IPS-18c (cell line): ENCODE measurements at regions not wholly inside any gene's neighbourhood (a gene's known extent, or its start where the extent isn't known, plus 50 kb on each side); places are given as distances from the start of the nearest gene placed in this dataset.
A peak's percentile ranks its signal among the peaks of the same experiment; 100 is the strongest.

Experiments
- H3K4me3 ChIP-seq: 2 replicates; pipeline ENCODE4 v1.7.0; 2013; ENCODE audit warnings: low read depth, mild to moderate bottlenecking, low read length, moderate library complexity; ENCODE audit not compliant: insufficient read depth
- H3K9me3 ChIP-seq: one replicate; pipeline ENCODE4 v1.6.1; 2013; ENCODE audit warnings: mild to moderate bottlenecking, low read length, moderate library complexity; ENCODE audit not compliant: control insufficient read depth, insufficient read depth

GRCh38 chr12:16136219-16136988 is 141.1 kb downstream of the SLC15A5 start:
- no peak overlapping the region for H3K4me3 ChIP-seq
- H3K9me3 ChIP-seq: no peaks in the 10 kb centered on the region

- H3K9me3 ChIP-seq: no peaks in the 10 kb centered on the region
- H3K4me3 ChIP-seq: no peak overlapping the region
Observed at GRCh38 chr12:16135323-16135722, 142.2 kb downstream of the SLC15A5 start.

- Histone ChIP-seq H3K4me3 (no peak overlapping the region), H3K9me3 (no peaks in the 10 kb centered on the region)
Observed at GRCh38 chr12:16130343-16130742, 147.1 kb downstream of the SLC15A5 start.

- Histone ChIP-seq H3K4me3 (no peak overlapping the region), H3K9me3 (no peaks in the 10 kb centered on the region)
Observed at GRCh38 chr12:16121953-16122352, 155.5 kb downstream of the SLC15A5 start.

GRCh38 chr12:16119618-16120415 is 157.7 kb downstream of the SLC15A5 start:
- no peaks in the 10 kb centered on the region for H3K9me3 ChIP-seq
- H3K4me3 ChIP-seq: no peak overlapping the region

- Histone ChIP-seq H3K9me3 (no peaks in the 10 kb centered on the region), H3K4me3 (no peak overlapping the region)
Observed at GRCh38 chr12:16118586-16118985, 158.9 kb downstream of the SLC15A5 start.

GRCh38 chr12:16112612-16113560 is 164.6 kb downstream of the SLC15A5 start:
- Histone ChIP-seq H3K4me3 (peak overlapping the region; percentile 11; the same call in 1 of the 2 replicates), H3K9me3 (no peaks in the 10 kb centered on the region)

- Histone ChIP-seq H3K4me3 (no peak overlapping the region), H3K9me3 (no peaks in the 10 kb centered on the region)
Observed at GRCh38 chr12:16112130-16112529, 165.4 kb downstream of the SLC15A5 start.

- no peak overlapping the region for H3K4me3 ChIP-seq
- H3K9me3 ChIP-seq: no peaks in the 10 kb centered on the region
Observed at GRCh38 chr12:16110596-16110995, 166.9 kb downstream of the SLC15A5 start.

GRCh38 chr12:16103851-16104250 is 173.6 kb downstream of the SLC15A5 start:
- Histone ChIP-seq H3K9me3 (no peaks in the 10 kb centered on the region), H3K4me3 (no peak overlapping the region)

GRCh38 chr12:16100206-16100605 is 177.3 kb downstream of the SLC15A5 start:
- no peak overlapping the region for H3K4me3 ChIP-seq
- no peaks in the 10 kb centered on the region for H3K9me3 ChIP-seq

- H3K4me3 ChIP-seq: no peak overlapping the region
- H3K9me3 ChIP-seq: no peaks in the 10 kb centered on the region
Observed at GRCh38 chr12:16096273-16096849, 181.1 kb downstream of the SLC15A5 start.

GRCh38 chr12:16095531-16096110 is 181.9 kb downstream of the SLC15A5 start:
- no peaks in the 10 kb centered on the region for H3K9me3 ChIP-seq
- no peak overlapping the region for H3K4me3 ChIP-seq

- Histone ChIP-seq H3K4me3 (no peak overlapping the region), H3K9me3 (no peaks in the 10 kb centered on the region)
Observed at GRCh38 chr12:16094437-16094836, 183.0 kb downstream of the SLC15A5 start.

- H3K9me3 ChIP-seq: no peaks in the 10 kb centered on the region
Observed at GRCh38 chr12:16093825-16094224, 182.7 kb downstream of the DERA start.

GRCh38 chr12:16090974-16091373 is 179.8 kb downstream of the DERA start:
- H3K4me3 ChIP-seq: no peak overlapping the region
- H3K9me3 ChIP-seq: no peaks in the 10 kb centered on the region

More at GRCh38 chr12:16093825-16094224, 182.7 kb downstream of the DERA start:
- no peak overlapping the region for H3K4me3 ChIP-seq

- Histone ChIP-seq H3K9me3 (no peaks in the 10 kb centered on the region), H3K4me3 (no peak overlapping the region)
Observed at GRCh38 chr12:16088421-16088820, 177.3 kb downstream of the DERA start.
